LNCAP (cell line): ENCODE measurements at regions not wholly inside any gene's neighbourhood (a gene's known extent, or its start where the extent isn't known, plus 50 kb on each side); places are given as distances from the start of the nearest gene placed in this dataset.

Experiments used
- CTCF ChIP-seq: fragments of 450-650 bp; IDR thresholded peaks from 2 replicates; pipeline ENCODE4 v1.5.1; 2017; ENCODE audit warnings: mild to moderate bottlenecking

- TF ChIP-seq CTCF = no peak
These were observed 322.4 kb upstream of the PRKX start for GRCh38 chrX:4035874-4036273.

GRCh38 chrX:4028151-4028550, 314.7 kb upstream of the PRKX start:
- no peak for TF ChIP-seq CTCF

GRCh38 chrX:4005281-4005680, 291.8 kb upstream of the PRKX start:
- no peak for TF ChIP-seq CTCF

- TF ChIP-seq CTCF = no peak
These were observed 291.4 kb upstream of the PRKX start for GRCh38 chrX:4004822-4005221.

GRCh38 chrX:3994315-3994714, 280.9 kb upstream of the PRKX start:
- TF ChIP-seq CTCF = no peak

- TF ChIP-seq CTCF = no peak
These were observed 277.1 kb upstream of the PRKX start for GRCh38 chrX:3990569-3990968.

GRCh38 chrX:3968749-3969148, 255.3 kb upstream of the PRKX start:
- no peak for TF ChIP-seq CTCF

GRCh38 chrX:3963980-3964379, 250.5 kb upstream of the PRKX start:
- no peak for TF ChIP-seq CTCF
